Stimulated activated CD4-positive, alpha-beta T cell treated with anti-CD3 and anti-CD28 coated beads, Interleukin-15, amount 100 ng/mL, for 24 hours (primary cell): ENCODE measurements at regions not wholly inside any gene's neighbourhood (a gene's known extent, or its start where the extent isn't known, plus 50 kb on each side); places are given as distances from the start of the nearest gene placed in this dataset.
"Not testable (repeated sequence)": the region's sequence is repeated elsewhere in the genome, so short reads cannot be mapped to it uniquely, and the experiment has no call there.

Source experiments
- DNase-seq: peaks from one replicate; pipeline ENCODE4 v3.0.0-alpha.2; 2020

DNA sequence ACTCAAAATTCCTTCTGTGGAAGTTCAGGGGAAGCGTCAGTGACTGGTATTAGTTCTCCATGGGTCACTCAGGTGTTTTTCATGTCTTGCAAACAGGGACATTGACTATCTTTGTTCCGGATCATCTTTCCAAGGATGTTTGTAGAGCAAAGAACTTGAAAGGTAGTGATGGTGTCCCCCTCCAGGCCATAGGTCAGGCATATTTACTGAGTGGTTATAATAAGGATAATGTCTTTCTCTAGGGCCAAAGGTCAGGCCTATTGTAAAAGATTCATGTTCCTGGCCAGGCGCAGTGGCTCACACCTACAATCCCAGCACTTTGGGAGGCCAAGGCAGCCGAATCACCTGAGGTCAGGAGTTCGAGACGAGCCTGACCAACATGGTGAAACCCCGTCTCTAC lies 614.8 kb downstream of the KIF4B start:
- no peak for DNase-seq

- no peak for DNase-seq
Observed at GRCh38 chr5:155629597-155629996, 616.0 kb downstream of the KIF4B start.

DNA sequence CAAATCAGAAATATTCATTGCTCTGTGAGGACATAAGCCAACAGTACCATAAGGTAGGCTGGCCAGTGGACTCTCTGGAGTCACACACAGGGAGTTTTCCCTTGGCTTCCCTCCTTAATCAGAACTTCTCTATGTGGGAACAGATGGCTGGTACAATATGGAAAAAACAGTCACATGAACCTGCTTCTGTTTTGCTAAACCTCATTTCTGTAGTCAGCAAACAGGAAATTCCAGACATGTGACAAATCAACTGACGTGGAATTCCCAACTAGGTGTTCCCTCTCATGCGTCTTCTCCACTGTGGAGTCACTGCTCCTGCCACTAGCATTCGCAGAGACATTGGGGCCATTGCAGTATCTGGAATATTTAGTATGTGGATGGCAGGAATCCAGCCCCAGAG lies 617.6 kb downstream of the KIF4B start:
- no peak for DNase-seq

DNA sequence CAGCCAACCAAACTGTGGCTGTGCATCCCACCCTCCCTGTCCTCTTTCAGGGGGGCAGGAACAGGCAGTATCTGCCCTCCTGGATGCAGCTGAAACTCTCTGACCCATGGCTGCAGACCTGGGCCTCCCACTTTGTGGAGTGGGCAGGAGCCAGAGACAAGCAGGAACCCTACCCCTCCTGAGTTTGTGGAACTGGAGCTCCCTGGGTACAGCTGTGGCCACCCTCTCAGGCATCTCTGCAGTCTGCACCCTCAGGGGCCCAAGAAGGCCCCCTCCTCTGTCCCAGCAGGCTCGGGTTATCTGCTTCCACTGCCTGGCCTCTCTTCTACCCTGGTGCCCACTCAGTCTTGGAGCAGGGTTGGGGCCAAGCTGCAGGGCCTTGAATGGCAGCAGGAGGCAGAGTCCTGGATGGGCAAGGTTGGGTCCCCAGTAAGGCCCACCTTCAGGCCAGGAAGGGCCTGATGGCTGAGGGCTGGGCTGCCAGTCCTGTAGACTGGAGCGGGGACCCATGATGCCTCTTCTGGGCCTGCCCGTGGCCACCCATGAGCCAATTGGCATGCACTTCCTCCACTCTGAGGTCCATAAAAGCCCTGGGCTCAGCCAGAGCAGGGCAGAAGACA lies 619.9 kb downstream of the KIF4B start:
- DNase-seq: no peak

GRCh38 chr5:155649666-155650065 lies 636.1 kb downstream of the KIF4B start:
- no peak for DNase-seq

DNA sequence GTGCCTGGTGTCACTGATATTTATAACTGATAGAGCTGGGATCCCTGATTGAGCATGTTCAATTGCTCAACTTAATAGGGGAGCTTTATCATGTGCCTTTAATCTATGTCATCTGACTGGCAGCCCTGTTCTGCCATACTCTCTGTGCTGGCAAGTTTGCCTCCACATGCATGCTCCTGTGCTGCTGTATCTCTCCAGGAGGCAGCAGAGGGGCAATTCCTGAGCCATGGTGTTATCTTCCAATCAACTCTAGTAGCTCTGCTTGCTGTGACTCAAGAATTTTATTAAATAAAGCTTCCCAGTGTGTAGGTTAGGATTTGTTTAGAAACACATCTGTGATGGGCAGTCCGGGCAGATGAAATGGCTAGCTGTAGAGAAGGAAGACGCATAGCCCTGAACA lies 642.0 kb downstream of the KIF4B start:
- DNase-seq: no peak

DNA sequence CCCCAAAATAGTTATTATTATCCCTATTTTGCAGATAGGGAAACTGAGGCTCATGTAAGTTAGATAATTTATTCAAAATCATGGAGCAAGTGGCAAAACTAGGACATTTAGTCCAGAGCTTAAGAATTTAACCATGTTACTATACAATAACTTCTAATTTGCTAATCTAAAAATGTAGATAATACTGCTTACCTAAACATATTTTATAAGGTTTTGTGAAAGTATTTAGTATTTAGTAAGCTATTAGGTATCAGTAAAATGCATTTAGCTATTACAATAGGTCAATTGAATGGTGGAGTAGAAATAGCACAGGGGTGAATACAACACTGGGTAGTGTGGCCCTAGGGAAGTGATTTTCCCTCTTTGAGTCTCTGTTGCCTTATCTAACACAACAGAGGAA lies 648.3 kb downstream of the KIF4B start:
- no peak for DNase-seq

- DNase-seq: no peak
Observed at GRCh38 chr5:155665361-155665760, 651.8 kb downstream of the KIF4B start.

GRCh38 chr5:155672001-155672400 lies 655.0 kb upstream of the SGCD start:
- not testable (repeated sequence) for DNase-seq

DNA sequence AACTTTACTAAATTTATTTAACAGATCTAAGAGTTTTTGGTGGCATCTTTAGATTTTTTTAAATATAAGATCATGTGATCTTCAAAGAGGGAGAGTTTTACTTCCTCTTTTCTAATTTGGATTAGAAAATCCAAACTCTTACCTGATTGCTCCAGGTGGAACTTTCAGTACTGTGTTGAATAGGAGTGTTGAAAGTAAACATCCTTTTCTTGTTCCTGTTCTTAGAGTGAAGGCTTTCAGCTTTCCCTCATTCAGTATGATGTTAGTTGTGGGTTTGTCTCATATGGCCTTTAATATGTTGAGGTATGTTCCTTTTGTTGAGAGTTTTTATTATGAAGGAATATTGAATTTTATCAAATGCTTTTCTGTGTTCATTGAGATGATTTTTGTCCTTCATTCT lies 650.0 kb upstream of the SGCD start:
- no peak for DNase-seq

GRCh38 chr5:155678371-155678770 lies 648.6 kb upstream of the SGCD start:
- DNase-seq: no peak

- DNase-seq: no peak
Observed at GRCh38 chr5:155679530-155679929, 647.4 kb upstream of the SGCD start.

- no peak for DNase-seq
Observed at GRCh38 chr5:155684417-155684816, 642.5 kb upstream of the SGCD start.

DNA sequence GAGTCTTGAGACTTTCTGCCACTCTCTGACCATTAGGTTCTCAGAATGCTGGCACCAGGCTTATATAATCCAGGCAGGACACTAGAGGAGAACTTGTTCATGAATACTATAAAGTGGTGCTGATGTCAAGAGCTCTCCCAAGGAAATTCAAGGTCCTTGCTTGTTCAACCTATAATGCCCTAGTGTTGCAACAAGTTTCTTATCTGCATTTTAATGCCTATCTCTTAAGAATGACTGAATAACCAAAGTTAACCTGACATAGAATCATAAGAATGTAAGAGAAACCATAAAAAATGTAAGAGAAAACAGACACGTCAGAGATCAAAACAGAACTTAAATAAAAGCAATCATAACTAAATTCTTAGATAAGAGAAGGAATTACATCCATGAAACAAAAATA lies 640.8 kb upstream of the SGCD start:
- DNase-seq: no peak

DNA sequence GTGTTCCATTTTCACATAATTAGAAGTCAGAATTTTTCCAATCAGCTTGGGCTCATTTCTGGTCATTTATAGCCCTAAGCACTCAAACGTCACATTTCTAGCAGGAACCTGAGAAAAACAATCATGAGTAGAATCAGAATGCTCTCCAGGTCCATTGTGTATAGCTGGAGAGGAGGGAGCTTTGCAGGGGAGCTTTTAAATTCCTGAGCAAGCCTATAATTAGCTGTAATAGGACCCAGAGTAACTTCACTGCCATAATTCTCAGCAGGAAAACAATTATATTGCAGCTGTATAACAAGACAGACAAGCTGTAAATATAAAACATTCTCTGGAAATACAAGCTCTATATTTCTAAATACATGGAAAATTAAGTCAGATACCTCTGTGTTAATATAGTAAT lies 637.6 kb upstream of the SGCD start:
- DNase-seq: no peak

DNA sequence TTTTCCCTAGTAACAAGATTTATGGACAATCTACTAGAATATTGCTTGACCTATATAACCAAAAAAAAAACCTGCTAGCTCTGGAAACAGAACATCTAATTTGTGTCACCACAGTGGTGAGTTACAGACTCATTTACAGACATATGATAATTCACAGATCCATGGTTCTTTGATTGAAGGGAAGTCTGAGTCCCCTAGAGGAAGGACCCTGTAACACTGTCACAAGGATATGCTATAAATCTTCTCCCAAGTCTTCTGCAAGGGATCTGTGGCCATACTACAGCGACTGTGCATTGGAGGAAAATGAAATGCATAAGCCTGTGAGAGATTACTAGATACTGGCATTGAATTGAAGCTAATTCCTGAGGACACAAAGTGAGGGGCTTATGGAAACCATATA lies 630.6 kb upstream of the SGCD start:
- no peak for DNase-seq

DNA sequence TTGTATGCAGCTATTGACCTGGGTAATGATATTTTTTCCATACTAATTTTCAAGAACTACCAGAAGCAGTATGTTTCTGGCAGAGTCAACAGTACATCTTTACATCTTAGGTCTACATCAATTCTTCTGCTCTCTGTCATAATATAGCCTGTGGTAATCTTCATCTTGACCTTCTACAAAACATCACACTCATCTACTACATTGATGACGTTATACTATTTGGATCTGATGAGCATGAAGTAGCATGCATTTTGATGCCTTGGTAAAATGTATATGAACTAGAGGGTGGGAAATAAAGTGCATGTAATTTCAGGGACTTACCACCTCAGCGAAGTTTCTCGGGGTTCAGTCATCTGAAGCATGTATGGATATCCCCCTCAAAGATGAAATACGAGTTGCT lies 629.7 kb upstream of the SGCD start:
- no peak for DNase-seq

DNA sequence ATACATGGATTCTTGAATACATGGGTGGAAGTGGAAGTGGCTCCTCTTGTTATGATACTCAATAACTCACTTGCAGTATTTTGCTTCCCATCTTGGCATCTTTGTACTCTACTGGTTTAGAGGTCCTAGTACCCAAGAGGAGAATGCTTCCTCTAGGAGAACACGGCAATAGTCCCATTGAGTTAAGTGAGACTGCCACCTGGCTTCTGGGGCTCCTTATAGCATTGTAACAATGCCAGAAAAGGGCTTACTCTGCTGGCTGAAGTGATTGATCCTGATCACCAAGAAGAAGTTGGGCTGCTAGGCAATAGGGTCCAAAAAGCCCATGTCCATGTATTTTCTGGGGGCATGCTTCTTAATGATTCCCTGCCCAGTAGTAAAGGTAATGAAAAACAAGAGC lies 627.6 kb upstream of the SGCD start:
- DNase-seq: no peak

DNA sequence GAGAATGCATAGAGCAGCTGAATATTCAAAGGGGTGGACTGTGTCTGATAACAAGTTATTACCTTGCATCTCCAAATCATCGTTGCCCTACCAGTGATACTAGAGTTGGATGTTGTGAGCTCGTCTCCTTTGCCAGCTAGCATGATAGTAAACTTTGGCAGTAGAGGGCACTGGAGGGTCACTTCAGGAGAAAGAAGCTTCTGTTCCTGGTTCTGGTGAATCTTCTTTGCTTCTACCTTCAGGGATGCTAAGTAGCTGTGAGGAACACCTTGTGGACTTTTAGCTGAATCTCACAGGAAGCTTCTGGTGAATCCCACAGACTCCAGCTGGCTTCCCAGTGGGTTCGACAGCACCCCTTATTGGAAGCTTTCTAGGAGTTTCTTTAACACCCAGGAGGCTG lies 626.6 kb upstream of the SGCD start:
- no peak for DNase-seq

- DNase-seq: no peak
Observed at GRCh38 chr5:155711882-155712281, 615.1 kb upstream of the SGCD start.

GRCh38 chr5:155714435-155714834 lies 612.5 kb upstream of the SGCD start:
- DNase-seq: not testable (repeated sequence)

GRCh38 chr5:155726267-155726666 lies 600.7 kb upstream of the SGCD start:
- DNase-seq: no peak

DNA sequence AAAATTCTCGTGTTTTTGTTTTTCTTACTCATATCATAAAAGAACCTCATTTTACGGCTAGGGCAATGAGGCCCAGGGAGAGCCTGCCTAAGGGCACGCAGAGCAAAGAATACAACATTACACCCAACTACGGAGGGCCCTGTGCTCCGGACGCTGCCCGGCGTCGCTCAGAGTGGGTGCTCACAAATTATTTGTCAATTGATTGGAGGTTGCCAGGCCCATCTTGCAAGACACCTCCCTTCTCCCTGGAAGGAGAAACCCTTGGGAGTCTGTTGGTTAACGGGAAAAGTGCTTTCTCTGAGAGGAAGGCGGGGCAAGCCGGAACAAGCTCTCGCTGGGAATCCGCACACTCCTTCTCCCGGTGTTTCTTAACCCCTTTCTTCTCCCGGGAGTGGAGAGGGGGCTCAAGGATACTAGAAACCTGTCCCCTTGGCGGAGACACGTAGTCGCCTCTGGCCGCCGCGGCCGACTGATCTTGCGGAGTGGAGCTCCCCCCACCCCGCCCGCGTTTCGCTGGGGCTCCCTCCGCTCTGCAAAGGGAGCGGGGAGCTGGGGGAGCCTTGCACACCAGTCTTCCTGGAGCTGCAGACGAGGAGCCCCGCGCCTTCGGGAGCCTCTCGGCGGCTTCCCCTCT lies 599.3 kb upstream of the SGCD start:
- no peak for DNase-seq

GRCh38 chr5:155728146-155728856 lies 598.7 kb upstream of the SGCD start:
- DNase-seq: no peak
